ENCODE measurements at regions not wholly inside any gene's neighbourhood (a gene's known extent, or its start where the extent isn't known, plus 50 kb on each side); places are given as distances from the start of the nearest gene placed in this dataset.
"Not testable (repeated sequence)": the region's sequence is repeated elsewhere in the genome, so short reads cannot be mapped to it uniquely, and the experiment has no call there.

- DNase-seq (ENCODE audit: extremely low spot score, unreplicated experiment): no peak
Observed at GRCh38 chr5:1648806-1649205, 125.0 kb upstream of the LPCAT1 start.

GRCh38 chr5:1647580-1647979, 123.8 kb upstream of the LPCAT1 start:
- no peak for DNase-seq (ENCODE audit: extremely low spot score, unreplicated experiment)
- Mint-ChIP-seq H3K27ac (no peak overlapping the region), H3K4me3 (no peak overlapping the region), H3K27me3 (peaks cover 60% of the 10 kb centered on the region), H3K4me1 (ENCODE audit: unreplicated experiment) (peaks cover 6% of the 10 kb centered on the region), H3K9me3 (no peaks in the 10 kb centered on the region), H3K36me3 (no peaks in the 10 kb centered on the region)
- TF ChIP-seq, protein P1, sequence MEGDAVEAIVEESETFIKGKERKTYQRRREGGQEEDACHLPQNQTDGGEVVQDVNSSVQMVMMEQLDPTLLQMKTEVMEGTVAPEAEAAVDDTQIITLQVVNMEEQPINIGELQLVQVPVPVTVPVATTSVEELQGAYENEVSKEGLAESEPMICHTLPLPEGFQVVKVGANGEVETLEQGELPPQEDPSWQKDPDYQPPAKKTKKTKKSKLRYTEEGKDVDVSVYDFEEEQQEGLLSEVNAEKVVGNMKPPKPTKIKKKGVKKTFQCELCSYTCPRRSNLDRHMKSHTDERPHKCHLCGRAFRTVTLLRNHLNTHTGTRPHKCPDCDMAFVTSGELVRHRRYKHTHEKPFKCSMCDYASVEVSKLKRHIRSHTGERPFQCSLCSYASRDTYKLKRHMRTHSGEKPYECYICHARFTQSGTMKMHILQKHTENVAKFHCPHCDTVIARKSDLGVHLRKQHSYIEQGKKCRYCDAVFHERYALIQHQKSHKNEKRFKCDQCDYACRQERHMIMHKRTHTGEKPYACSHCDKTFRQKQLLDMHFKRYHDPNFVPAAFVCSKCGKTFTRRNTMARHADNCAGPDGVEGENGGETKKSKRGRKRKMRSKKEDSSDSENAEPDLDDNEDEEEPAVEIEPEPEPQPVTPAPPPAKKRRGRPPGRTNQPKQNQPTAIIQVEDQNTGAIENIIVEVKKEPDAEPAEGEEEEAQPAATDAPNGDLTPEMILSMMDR (conservative IDR thresholded peaks at IDR 0.05): no peak

More at GRCh38 chr5:1648806-1649205, 125.0 kb upstream of the LPCAT1 start:
- Mint-ChIP-seq H3K27me3 (peaks cover 60% of the 10 kb centered on the region), H3K4me3 (no peak overlapping the region), H3K9me3 (no peaks in the 10 kb centered on the region), H3K27ac (no peak overlapping the region), H3K4me1 (ENCODE audit: unreplicated experiment) (peaks cover 6% of the 10 kb centered on the region), H3K36me3 (no peaks in the 10 kb centered on the region)
- TF ChIP-seq, protein P1 (conservative IDR thresholded peaks at IDR 0.05): no peak

DNA sequence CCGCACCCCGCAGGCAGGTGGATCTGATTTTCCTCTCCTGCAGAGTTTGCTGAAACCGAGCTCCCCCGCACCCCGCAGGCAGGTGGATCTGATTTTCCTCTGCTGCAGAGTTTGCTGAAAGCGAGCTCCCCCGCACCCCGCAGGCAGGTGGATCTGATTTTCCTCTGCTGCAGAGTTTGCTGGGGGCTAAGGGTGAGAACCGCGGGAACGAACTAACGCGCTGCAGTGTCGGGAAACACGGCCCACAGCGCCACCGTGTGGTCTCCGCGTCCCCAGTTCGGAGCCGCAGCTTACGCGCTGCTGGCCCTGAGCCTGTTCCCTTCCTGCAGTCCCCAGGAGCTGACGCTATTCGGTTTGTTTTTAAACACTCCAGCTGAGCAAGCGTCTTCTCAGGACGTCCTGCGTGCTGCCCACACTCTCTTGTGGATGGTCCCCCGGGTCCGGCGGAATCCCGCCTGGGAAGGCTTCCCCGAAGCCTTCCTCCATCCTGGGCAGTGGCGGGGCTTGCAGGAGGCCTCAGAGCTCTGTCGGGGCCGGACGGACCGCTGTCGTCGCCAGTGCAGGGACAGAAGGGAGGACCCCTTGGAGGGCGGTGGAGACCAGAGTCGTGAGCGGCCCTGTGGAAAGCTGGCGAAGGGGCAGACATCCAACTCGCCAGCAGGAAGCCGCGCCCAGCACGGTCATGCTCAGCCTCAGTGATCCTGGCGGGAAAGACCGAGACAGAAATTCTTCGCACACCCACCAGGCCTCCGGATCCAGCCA, 121.2 kb upstream of the LPCAT1 start:
- peak; percentile 88 for DNase-seq (ENCODE audit: extremely low spot score, unreplicated experiment)

DNA sequence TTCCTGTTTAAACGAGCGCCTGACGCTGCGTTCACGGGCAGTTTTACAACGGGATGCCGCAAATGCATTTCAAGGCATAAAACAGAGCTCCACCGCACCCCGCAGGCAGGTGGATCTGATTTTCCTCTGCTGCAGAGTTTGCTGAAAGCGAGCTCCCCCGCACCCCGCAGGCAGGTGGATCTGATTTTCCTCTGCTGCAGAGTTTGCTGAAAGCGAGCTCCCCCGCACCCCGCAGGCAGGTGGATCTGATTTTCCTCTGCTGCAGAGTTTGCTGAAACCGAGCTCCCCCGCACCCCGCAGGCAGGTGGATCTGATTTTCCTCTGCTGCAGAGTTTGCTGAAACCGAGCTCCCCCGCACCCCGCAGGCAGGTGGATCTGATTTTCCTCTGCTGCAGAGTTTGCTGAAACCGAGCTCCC, 120.6 kb upstream of the LPCAT1 start:
- H3K9me3 Mint-ChIP-seq; H3K36me3 Mint-ChIP-seq; DNase-seq (ENCODE audit: extremely low spot score, unreplicated experiment); H3K27ac Mint-ChIP-seq; H3K4me1 Mint-ChIP-seq (ENCODE audit: unreplicated experiment); H3K4me3 Mint-ChIP-seq: not testable (repeated sequence)
- H3K27me3 Mint-ChIP-seq: peaks cover 55% of the 10 kb centered on the region

More for the DNA sequence above, 121.2 kb upstream of the LPCAT1 start:
- peaks cover 8% of the 10 kb centered on the region for H3K4me1 Mint-ChIP-seq (ENCODE audit: unreplicated experiment)
- TF ChIP-seq, protein P1 (conservative IDR thresholded peaks at IDR 0.05): peak; percentile 90
- H3K27ac Mint-ChIP-seq: no peak overlapping the region
- H3K4me3 Mint-ChIP-seq: peak overlapping the region; percentile 55
- H3K27me3 Mint-ChIP-seq: peaks cover 60% of the 10 kb centered on the region
- no peaks in the 10 kb centered on the region for H3K9me3 Mint-ChIP-seq
- no peaks in the 10 kb centered on the region for H3K36me3 Mint-ChIP-seq

- TF ChIP-seq, protein P1 (conservative IDR thresholded peaks at IDR 0.05): no peak
- no peak for DNase-seq (ENCODE audit: extremely low spot score, unreplicated experiment)
- H3K4me1 Mint-ChIP-seq (ENCODE audit: unreplicated experiment): peaks cover 8% of the 10 kb centered on the region
- no peaks in the 10 kb centered on the region for H3K36me3 Mint-ChIP-seq
- no peak overlapping the region for H3K27ac Mint-ChIP-seq
- no peak overlapping the region for H3K4me3 Mint-ChIP-seq
- peaks cover 49% of the 10 kb centered on the region for H3K27me3 Mint-ChIP-seq
- no peaks in the 10 kb centered on the region for H3K9me3 Mint-ChIP-seq
Observed at GRCh38 chr5:1643651-1644392, 120.1 kb upstream of the LPCAT1 start.

DNA sequence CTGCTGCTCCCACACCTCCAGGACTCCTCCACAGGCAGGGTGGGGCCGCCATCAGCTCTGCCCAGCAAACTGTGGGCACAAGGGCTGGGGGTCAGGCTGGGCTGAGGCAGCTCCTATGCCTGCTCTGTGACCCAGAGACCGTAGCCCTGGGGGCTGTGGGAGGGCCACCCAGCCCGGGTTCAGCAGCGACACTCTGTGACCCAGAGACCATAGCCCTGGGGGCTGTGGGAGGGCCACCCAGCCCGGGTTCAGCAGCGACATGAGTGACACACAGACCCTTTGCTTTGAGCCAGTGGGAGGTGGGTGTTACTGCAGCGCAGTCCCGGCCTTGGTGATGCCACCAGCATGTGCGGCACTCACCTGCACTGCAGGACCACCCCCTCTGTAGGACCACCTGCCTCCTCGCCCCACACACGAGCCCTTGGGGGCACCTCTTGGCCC, 118.9 kb upstream of the LPCAT1 start:
- H3K27ac Mint-ChIP-seq: no peak overlapping the region
- H3K36me3 Mint-ChIP-seq: no peaks in the 10 kb centered on the region
- no peak for DNase-seq (ENCODE audit: extremely low spot score, unreplicated experiment)
- TF ChIP-seq, protein P1 (conservative IDR thresholded peaks at IDR 0.05): no peak
- no peaks in the 10 kb centered on the region for H3K9me3 Mint-ChIP-seq
- H3K4me3 Mint-ChIP-seq: no peak overlapping the region
- H3K4me1 Mint-ChIP-seq (ENCODE audit: unreplicated experiment): peaks cover 8% of the 10 kb centered on the region
- peaks cover 47% of the 10 kb centered on the region for H3K27me3 Mint-ChIP-seq

All from type B pancreatic cell (in vitro differentiated cells).